ENCODE measurements at regions not wholly inside any gene's neighbourhood (a gene's known extent, or its start where the extent isn't known, plus 50 kb on each side); places are given as distances from the start of the nearest gene placed in this dataset.
A peak's percentile ranks its signal among the peaks of the same experiment; 100 is the strongest.

DNA sequence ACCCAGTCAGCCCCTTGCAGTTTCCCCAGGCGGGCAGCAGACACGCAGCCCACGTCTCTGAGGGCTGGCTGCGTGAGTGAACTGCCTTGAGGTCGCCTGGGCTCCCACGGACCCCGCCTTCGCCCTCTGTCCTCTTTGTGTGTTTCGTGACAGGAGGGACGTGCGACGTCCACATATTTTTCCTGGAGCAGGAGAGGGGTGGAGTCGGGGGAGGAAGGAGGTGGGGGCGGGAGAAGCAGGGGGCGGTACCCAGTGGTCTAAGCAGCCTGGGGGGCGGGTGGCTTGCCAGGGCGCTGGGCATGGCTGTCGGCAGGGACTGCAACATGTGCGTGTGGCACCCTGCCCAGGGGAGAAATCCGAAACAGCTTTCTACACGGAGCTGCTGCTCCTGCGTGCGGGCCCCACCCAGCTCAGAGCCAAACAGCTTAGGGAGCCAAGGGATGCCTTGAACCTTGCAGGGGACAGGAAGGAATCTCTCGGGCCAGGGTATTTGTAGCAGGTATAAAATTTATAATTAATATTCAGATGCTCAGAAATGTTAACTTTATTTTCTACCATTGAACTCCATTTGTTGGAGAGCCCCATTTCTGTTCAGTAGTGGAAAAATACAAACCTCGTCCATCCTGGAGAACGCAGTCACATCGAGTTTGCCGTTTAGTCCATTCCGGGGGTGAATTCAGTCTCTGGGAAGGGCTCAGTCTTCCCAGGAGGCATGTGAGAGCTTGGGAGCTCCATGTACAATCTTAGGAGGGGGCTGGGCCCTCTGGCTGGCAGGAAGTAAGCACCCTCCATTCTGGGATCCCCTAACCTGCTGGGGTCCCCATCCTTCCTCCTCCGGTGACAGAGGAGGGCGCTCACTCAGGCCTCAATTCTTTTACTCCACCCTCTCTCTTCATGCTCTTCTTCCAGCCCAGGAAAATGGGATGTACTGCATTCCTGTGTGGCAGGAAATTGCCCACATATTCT is 79.1 kb upstream of the MEF2A start:
- peaks cover 14% of the 10 kb centered on the region for H3K4me1 ChIP-seq (ENCODE audit: control insufficient read depth, extremely low read depth, insufficient read depth, low read length)
- no peak overlapping the region for H3K9ac ChIP-seq (ENCODE audit: insufficient read depth, low read length)
- H3K27me3 ChIP-seq (ENCODE audit: control insufficient read depth, insufficient read depth, low read length), result no peaks in the 10 kb centered on the region
- no peaks in the 10 kb centered on the region for H3K9me3 ChIP-seq (ENCODE audit: control insufficient read depth, insufficient read depth, low read depth, low read length)
- H4K20me1 ChIP-seq (ENCODE audit: control insufficient read depth, extremely low read depth, insufficient read depth, low read length), result no peaks in the 10 kb centered on the region
- H3K79me2 ChIP-seq (ENCODE audit: control insufficient read depth, insufficient read depth, low read length), result no peaks in the 10 kb centered on the region
- TF ChIP-seq, protein P1, sequence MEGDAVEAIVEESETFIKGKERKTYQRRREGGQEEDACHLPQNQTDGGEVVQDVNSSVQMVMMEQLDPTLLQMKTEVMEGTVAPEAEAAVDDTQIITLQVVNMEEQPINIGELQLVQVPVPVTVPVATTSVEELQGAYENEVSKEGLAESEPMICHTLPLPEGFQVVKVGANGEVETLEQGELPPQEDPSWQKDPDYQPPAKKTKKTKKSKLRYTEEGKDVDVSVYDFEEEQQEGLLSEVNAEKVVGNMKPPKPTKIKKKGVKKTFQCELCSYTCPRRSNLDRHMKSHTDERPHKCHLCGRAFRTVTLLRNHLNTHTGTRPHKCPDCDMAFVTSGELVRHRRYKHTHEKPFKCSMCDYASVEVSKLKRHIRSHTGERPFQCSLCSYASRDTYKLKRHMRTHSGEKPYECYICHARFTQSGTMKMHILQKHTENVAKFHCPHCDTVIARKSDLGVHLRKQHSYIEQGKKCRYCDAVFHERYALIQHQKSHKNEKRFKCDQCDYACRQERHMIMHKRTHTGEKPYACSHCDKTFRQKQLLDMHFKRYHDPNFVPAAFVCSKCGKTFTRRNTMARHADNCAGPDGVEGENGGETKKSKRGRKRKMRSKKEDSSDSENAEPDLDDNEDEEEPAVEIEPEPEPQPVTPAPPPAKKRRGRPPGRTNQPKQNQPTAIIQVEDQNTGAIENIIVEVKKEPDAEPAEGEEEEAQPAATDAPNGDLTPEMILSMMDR (conservative IDR thresholded peaks at IDR 0.05 in 1 of 2, IDR thresholded peaks at IDR 0.05 in 1 of 2; ENCODE audit: low read depth in 1 of 2, low read length in 2 of 2), result no peak
- TF ChIP-seq EZH2 (IDR thresholded peaks at IDR 0.05; ENCODE audit: low read length, missing control alignments), result no peak
- peak overlapping the region; percentile 55 for H2AFZ ChIP-seq (ENCODE audit: low read length)
- H3K4me3 ChIP-seq (replicated peaks in 1 of 4; ENCODE audit: control extremely low read depth in 1 of 4, insufficient read depth in 1 of 4, low read depth in 3 of 4, low read length in 4 of 4), result peak overlapping the region in 2 of 4 experiments; percentile 9 to 34
- peak overlapping the region; percentile 65 for H3K4me2 ChIP-seq (ENCODE audit: extremely low read depth, insufficient read depth, low read length)
- peak overlapping the region; percentile 64 for H3K27ac ChIP-seq (ENCODE audit: insufficient read depth, low read length)
- H3K36me3 ChIP-seq (ENCODE audit: control insufficient read depth, insufficient read depth, low read length), result no peaks in the 10 kb centered on the region
- peak; percentile 64 to 86 for DNase-seq (ENCODE audit: low read depth in 2 of 2)

GRCh38 chr15:99487337-99487730 is 78.5 kb upstream of the MEF2A start:
- TF ChIP-seq, protein P1 (conservative IDR thresholded peaks at IDR 0.05 in 1 of 2, IDR thresholded peaks at IDR 0.05 in 1 of 2; ENCODE audit: low read depth in 1 of 2, low read length in 2 of 2), result no peak
- TF ChIP-seq EZH2 (IDR thresholded peaks at IDR 0.05; ENCODE audit: low read length, missing control alignments), result no peak
- H3K27me3 ChIP-seq (ENCODE audit: control insufficient read depth, insufficient read depth, low read length), result no peaks in the 10 kb centered on the region
- no peaks in the 10 kb centered on the region for H4K20me1 ChIP-seq (ENCODE audit: control insufficient read depth, extremely low read depth, insufficient read depth, low read length)
- DNase-seq (ENCODE audit: low read depth in 2 of 2), result no peak
- H3K4me1 ChIP-seq (ENCODE audit: control insufficient read depth, extremely low read depth, insufficient read depth, low read length), result peaks cover 14% of the 10 kb centered on the region
- H3K9me3 ChIP-seq (ENCODE audit: control insufficient read depth, insufficient read depth, low read depth, low read length), result no peaks in the 10 kb centered on the region
- no peak overlapping the region for H3K4me3 ChIP-seq (replicated peaks in 1 of 4; ENCODE audit: control extremely low read depth in 1 of 4, insufficient read depth in 1 of 4, low read depth in 3 of 4, low read length in 4 of 4)
- H2AFZ ChIP-seq (ENCODE audit: low read length), result peak overlapping the region; percentile 38
- no peak overlapping the region for H3K9ac ChIP-seq (ENCODE audit: insufficient read depth, low read length)
- no peaks in the 10 kb centered on the region for H3K36me3 ChIP-seq (ENCODE audit: control insufficient read depth, insufficient read depth, low read length)
- H3K4me2 ChIP-seq (ENCODE audit: extremely low read depth, insufficient read depth, low read length), result peak overlapping the region; percentile 65
- no peaks in the 10 kb centered on the region for H3K79me2 ChIP-seq (ENCODE audit: control insufficient read depth, insufficient read depth, low read length)
- H3K27ac ChIP-seq (ENCODE audit: insufficient read depth, low read length), result peak overlapping the region; percentile 18

DNA sequence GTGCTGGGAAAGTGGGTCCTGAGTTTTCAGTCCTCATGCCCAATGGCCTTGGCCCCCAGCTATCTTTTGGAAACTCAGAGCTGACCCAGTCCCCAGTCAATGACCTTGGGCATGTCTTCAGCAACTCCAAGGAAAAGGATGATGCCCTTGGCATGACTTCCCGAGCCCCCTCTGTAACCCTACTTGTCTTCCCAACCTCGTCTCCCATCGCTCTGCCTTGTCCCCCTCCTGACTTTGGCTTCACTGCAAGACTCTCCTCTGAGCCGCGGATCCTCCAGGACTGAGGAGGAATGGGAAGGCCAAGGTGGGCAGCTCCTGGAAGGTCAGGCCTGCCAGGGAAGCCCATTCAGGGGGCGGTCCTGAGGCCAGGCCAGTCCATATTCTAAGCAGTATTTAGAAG is 73.5 kb upstream of the MEF2A start:
- DNase-seq (ENCODE audit: low read depth in 2 of 2), result no peak
- H3K9ac ChIP-seq (ENCODE audit: insufficient read depth, low read length), result no peak overlapping the region
- no peaks in the 10 kb centered on the region for H4K20me1 ChIP-seq (ENCODE audit: control insufficient read depth, extremely low read depth, insufficient read depth, low read length)
- H3K9me3 ChIP-seq (ENCODE audit: control insufficient read depth, insufficient read depth, low read depth, low read length), result no peaks in the 10 kb centered on the region
- no peak overlapping the region for H3K4me3 ChIP-seq (replicated peaks in 1 of 4; ENCODE audit: control extremely low read depth in 1 of 4, insufficient read depth in 1 of 4, low read depth in 3 of 4, low read length in 4 of 4)
- TF ChIP-seq EZH2 (IDR thresholded peaks at IDR 0.05; ENCODE audit: low read length, missing control alignments), result no peak
- TF ChIP-seq, protein P1 (conservative IDR thresholded peaks at IDR 0.05 in 1 of 2, IDR thresholded peaks at IDR 0.05 in 1 of 2; ENCODE audit: low read depth in 1 of 2, low read length in 2 of 2), result no peak
- H3K36me3 ChIP-seq (ENCODE audit: control insufficient read depth, insufficient read depth, low read length), result no peaks in the 10 kb centered on the region
- no peaks in the 10 kb centered on the region for H3K79me2 ChIP-seq (ENCODE audit: control insufficient read depth, insufficient read depth, low read length)
- peaks cover 2% of the 10 kb centered on the region for H3K4me1 ChIP-seq (ENCODE audit: control insufficient read depth, extremely low read depth, insufficient read depth, low read length)
- H2AFZ ChIP-seq (ENCODE audit: low read length), result no peak overlapping the region
- H3K27me3 ChIP-seq (ENCODE audit: control insufficient read depth, insufficient read depth, low read length), result no peaks in the 10 kb centered on the region
- H3K4me2 ChIP-seq (ENCODE audit: extremely low read depth, insufficient read depth, low read length), result no peak overlapping the region
- no peak overlapping the region for H3K27ac ChIP-seq (ENCODE audit: insufficient read depth, low read length)

All from fibroblast of lung (primary cell).